NB4 (cell line): ENCODE measurements at regions not wholly inside any gene's neighbourhood (a gene's known extent, or its start where the extent isn't known, plus 50 kb on each side); places are given as distances from the start of the nearest gene placed in this dataset.

ENCODE experiments used
- POLR2A ChIP-seq: IDR thresholded peaks from 2 replicates; pipeline ENCODE4 v1.6.1; 2011; ENCODE audit warnings: mild to moderate bottlenecking; ENCODE audit not compliant: insufficient read length; ENCODE audit errors: extremely low read depth
- TF ChIP-seq, protein P1 (sequence below): IDR thresholded peaks from 2 replicates; pipeline ENCODE4 v1.6.1; 2011; ENCODE audit warnings: low read depth, low read length
- TF ChIP-seq, protein P2 (sequence below): IDR thresholded peaks from one replicate; pipeline ENCODE4 v1.5.1; 2012; ENCODE audit warnings: low read depth, low read length

DNA sequence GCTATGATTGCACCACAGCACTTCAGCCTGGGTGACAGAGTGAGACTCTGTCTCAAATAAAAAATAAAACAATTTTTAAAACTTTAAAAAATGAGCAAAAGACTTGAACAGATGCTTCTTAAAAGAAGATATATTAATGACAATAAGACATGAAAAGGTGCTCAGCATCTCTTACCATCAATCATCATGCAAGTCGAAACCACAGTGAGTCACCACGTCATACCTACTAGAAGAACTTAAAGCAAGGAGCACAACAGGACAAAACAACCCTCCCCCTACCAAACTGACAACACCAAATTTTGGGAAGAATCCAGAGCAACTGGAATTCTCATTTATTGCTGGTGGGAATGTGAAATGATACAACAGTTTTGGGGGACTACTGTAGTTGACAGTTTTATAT is 251.6 kb downstream of the BCL2 start:
- TF ChIP-seq, protein P1, sequence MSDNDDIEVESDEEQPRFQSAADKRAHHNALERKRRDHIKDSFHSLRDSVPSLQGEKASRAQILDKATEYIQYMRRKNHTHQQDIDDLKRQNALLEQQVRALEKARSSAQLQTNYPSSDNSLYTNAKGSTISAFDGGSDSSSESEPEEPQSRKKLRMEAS: no peak
- TF ChIP-seq, protein P2, sequence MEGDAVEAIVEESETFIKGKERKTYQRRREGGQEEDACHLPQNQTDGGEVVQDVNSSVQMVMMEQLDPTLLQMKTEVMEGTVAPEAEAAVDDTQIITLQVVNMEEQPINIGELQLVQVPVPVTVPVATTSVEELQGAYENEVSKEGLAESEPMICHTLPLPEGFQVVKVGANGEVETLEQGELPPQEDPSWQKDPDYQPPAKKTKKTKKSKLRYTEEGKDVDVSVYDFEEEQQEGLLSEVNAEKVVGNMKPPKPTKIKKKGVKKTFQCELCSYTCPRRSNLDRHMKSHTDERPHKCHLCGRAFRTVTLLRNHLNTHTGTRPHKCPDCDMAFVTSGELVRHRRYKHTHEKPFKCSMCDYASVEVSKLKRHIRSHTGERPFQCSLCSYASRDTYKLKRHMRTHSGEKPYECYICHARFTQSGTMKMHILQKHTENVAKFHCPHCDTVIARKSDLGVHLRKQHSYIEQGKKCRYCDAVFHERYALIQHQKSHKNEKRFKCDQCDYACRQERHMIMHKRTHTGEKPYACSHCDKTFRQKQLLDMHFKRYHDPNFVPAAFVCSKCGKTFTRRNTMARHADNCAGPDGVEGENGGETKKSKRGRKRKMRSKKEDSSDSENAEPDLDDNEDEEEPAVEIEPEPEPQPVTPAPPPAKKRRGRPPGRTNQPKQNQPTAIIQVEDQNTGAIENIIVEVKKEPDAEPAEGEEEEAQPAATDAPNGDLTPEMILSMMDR: no peak
- no peak for TF ChIP-seq POLR2A
